PC-9 (cell line): ENCODE measurements at regions not wholly inside any gene's neighbourhood (a gene's known extent, or its start where the extent isn't known, plus 50 kb on each side); places are given as distances from the start of the nearest gene placed in this dataset.

Experiments used
- BruUV-seq: library from RNA; stranded (reverse); fragments of 400-500 nt; replicated peaks from 2 replicates; lab custom pipeline; 2021; lab: Mats Ljungman, UMichigan
- CTCF ChIA-PET: fragments of 300-600 bp; sonication (Branson Sonifier 250); formaldehyde crosslinking; loops from one replicate; lab custom pipeline; 2022; ENCODE audit warnings: antibody characterized with exemption; lab: Charles Lee
- POLR2A ChIA-PET: fragments of 300-600 bp; sonication (Branson Sonifier 250); formaldehyde crosslinking; loops from one replicate; lab custom pipeline; 2022; ENCODE audit warnings: antibody characterized with exemption; ENCODE audit not compliant: unreplicated experiment; lab: Charles Lee
- DNase-seq, 2 experiments: peaks; one replicate each; pipeline versions ENCODE4 v3.0.0 to v3.0.0-alpha.2; 2015 to 2022; ENCODE audit warnings: mixed read lengths in 1 of 2
- H2AFZ ChIP-seq: fragments of 200-600 bp; sonication (generic); 2 replicates; pipeline ENCODE4 v1.8.1; 2017; ENCODE audit warnings: antibody characterized with exemption
- H3F3A ChIP-seq: fragments of 200-600 bp; sonication (generic); 2 replicates; pipeline ENCODE4 v1.8.1; 2017; ENCODE audit warnings: antibody characterized with exemption, mild to moderate bottlenecking, low read depth; ENCODE audit not compliant: insufficient read depth
- H3K27ac ChIP-seq: fragments of 200-600 bp; sonication (generic); 2 replicates; pipeline ENCODE4 v1.6.1; 2016; ENCODE audit warnings: mixed run types
- H3K27me3 ChIP-seq: fragments of 200-600 bp; sonication (generic); 2 replicates; pipeline ENCODE4 v1.6.1; 2016; ENCODE audit warnings: low read depth, mixed run types; ENCODE audit not compliant: insufficient read depth
- H3K36me3 ChIP-seq: fragments of 200-600 bp; sonication (generic); 2 replicates; pipeline ENCODE4 v1.6.1; 2016; ENCODE audit warnings: low read depth, mixed run types
- H3K4me1 ChIP-seq: fragments of 200-600 bp; sonication (generic); replicated peaks from 2 replicates; pipeline ENCODE4 v1.6.1; 2016; ENCODE audit warnings: mixed run types; ENCODE audit not compliant: insufficient read depth
- H3K4me2 ChIP-seq: fragments of 200-600 bp; sonication (generic); 2 replicates; pipeline ENCODE4 v1.6.1; 2017; ENCODE audit warnings: mixed run types
- H3K4me3 ChIP-seq: fragments of 200-600 bp; sonication (generic); 2 replicates; pipeline ENCODE4 v1.6.1; 2016; ENCODE audit warnings: mixed run types
- H3K79me2 ChIP-seq: fragments of 200-600 bp; sonication (generic); 2 replicates; pipeline ENCODE4 v1.6.1; 2017; ENCODE audit warnings: low read depth, mixed run types
- H3K9me2 ChIP-seq: fragments of 200-600 bp; sonication (generic); 2 replicates; pipeline ENCODE4 v1.8.1; 2017; ENCODE audit warnings: mild to moderate bottlenecking; ENCODE audit not compliant: insufficient read depth
- H3K9me3 ChIP-seq: fragments of 200-600 bp; sonication (generic); 2 replicates; pipeline ENCODE4 v1.8.1; 2016; ENCODE audit warnings: low read depth; ENCODE audit not compliant: insufficient read depth
- H4K20me1 ChIP-seq: fragments of 200-600 bp; sonication (generic); 2 replicates; pipeline ENCODE4 v1.8.1; 2017; ENCODE audit not compliant: insufficient read depth
- CTCF ChIP-seq: fragments of 200-600 bp; sonication (generic); conservative IDR thresholded peaks from 2 replicates; pipeline ENCODE4 v1.6.1; 2017; ENCODE audit warnings: mixed run types, antibody characterized with exemption, mild to moderate bottlenecking, moderate library complexity
- EZH2 ChIP-seq: fragments of 200-600 bp; sonication (generic); IDR thresholded peaks from 2 replicates; pipeline ENCODE4 v1.8.0; 2017; ENCODE audit warnings: antibody characterized with exemption, low read depth
- intact Hi-C: fragments of 100-400 bp; cut with micrococcal nuclease; formaldehyde crosslinking; loops from one replicate; pipeline ENCODE4 v1.10.0; 2022; ENCODE audit not compliant: unreplicated experiment

- intact Hi-C loops, result no loop called here
- Histone ChIP-seq H3K27me3 (no peaks in the 10 kb centered on the region), H3K27ac (no peak overlapping the region), H2AFZ (no peak overlapping the region), H3K9me2 (no peaks in the 10 kb centered on the region), H3K36me3 (no peaks in the 10 kb centered on the region), H3K4me3 (no peak overlapping the region), H3K4me1 (no peaks in the 10 kb centered on the region), H4K20me1 (no peaks in the 10 kb centered on the region), H3K9me3 (no peaks in the 10 kb centered on the region), H3K4me2 (no peak overlapping the region), H3F3A (no peaks in the 10 kb centered on the region), H3K79me2 (no peaks in the 10 kb centered on the region)
- DNase-seq, result no peak
- ChIA-PET POLR2A (no interaction called here), CTCF (no interaction called here)
- BruUV-seq, result no TSS peak
- TF ChIP-seq CTCF, result no peak
- no peak for TF ChIP-seq EZH2
Measured at GRCh38 chr13:73844986-73845385, 289.2 kb downstream of the KLF12 start.

- Histone ChIP-seq H3K79me2 (no peaks in the 10 kb centered on the region), H3K9me2 (no peaks in the 10 kb centered on the region), H3F3A (no peaks in the 10 kb centered on the region), H3K4me2 (no peak overlapping the region), H3K27me3 (no peaks in the 10 kb centered on the region), H3K36me3 (no peaks in the 10 kb centered on the region), H3K9me3 (no peaks in the 10 kb centered on the region), H3K4me3 (no peak overlapping the region), H3K4me1 (no peaks in the 10 kb centered on the region), H2AFZ (no peak overlapping the region), H3K27ac (no peak overlapping the region), H4K20me1 (no peaks in the 10 kb centered on the region)
- intact Hi-C loops, result no loop called here
- no peak for TF ChIP-seq EZH2
- no peak for TF ChIP-seq CTCF
- ChIA-PET CTCF (no interaction called here), POLR2A (no interaction called here)
- BruUV-seq, result no TSS peak
- no peak for DNase-seq
Measured at GRCh38 chr13:73842626-73843025, 291.6 kb downstream of the KLF12 start.

- Histone ChIP-seq H3K79me2 (no peaks in the 10 kb centered on the region), H3K36me3 (no peaks in the 10 kb centered on the region), H3K4me3 (no peak overlapping the region), H3K27ac (no peak overlapping the region), H3K9me2 (no peaks in the 10 kb centered on the region), H4K20me1 (no peaks in the 10 kb centered on the region), H3F3A (no peaks in the 10 kb centered on the region), H3K9me3 (no peaks in the 10 kb centered on the region), H3K4me1 (no peaks in the 10 kb centered on the region), H3K27me3 (no peaks in the 10 kb centered on the region), H3K4me2 (no peak overlapping the region), H2AFZ (no peak overlapping the region)
- intact Hi-C loops, result no loop called here
- BruUV-seq, result no TSS peak
- no peak for DNase-seq
- ChIA-PET POLR2A (no interaction called here), CTCF (no interaction called here)
- TF ChIP-seq EZH2 (no peak), CTCF (no peak)
Measured at GRCh38 chr13:73842184-73842583, 292.0 kb downstream of the KLF12 start.
